RPMI8226 (cell line): ENCODE measurements at regions not wholly inside any gene's neighbourhood (a gene's known extent, or its start where the extent isn't known, plus 50 kb on each side); places are given as distances from the start of the nearest gene placed in this dataset.

Experiments
- DNase-seq: peaks from one replicate; pipeline ENCODE4 v3.0.0-alpha.2; 2015

DNA sequence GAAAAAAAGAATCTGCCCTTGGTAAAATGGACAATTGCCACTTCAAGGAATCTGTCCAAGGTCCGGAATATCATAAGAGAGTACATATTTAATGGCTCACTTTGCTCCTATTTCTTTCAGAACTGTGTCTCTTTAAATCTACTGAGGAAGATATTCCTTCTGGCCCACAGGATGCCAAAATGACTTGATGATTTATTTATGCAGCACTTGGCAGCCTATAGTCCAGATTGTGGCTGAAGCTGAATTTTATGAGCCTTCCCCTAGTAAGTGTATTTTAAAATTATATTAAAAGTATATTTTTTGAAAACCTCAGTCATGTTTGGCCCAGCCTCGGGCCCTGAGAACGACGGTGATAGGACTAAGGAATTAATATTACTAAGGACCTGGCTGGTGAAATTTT is 465.1 kb upstream of the HNRNPA3 start:
- DNase-seq = no peak

- DNase-seq = no peak
Measured at GRCh38 chr2:176747928-176748327, 464.7 kb upstream of the HNRNPA3 start.

DNA sequence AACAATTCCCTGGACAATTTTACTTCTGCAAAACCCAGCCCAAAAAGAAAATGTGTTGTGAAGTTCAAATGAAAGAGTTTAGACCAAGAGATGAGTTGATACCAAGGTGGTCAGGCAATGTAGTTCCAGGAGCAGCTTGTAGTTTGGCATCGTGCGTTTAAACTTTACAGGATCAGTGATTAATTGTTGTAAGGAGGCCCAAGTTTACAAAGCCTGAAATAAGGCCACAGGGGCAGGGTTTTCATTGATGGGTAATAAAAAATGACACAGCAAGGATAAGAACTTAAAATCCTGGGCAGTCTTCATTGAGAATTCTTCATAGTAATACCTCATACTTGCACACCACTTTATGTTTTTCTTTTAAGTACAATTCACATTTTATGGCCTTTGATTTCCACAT is 463.9 kb upstream of the HNRNPA3 start:
- no peak for DNase-seq

DNA sequence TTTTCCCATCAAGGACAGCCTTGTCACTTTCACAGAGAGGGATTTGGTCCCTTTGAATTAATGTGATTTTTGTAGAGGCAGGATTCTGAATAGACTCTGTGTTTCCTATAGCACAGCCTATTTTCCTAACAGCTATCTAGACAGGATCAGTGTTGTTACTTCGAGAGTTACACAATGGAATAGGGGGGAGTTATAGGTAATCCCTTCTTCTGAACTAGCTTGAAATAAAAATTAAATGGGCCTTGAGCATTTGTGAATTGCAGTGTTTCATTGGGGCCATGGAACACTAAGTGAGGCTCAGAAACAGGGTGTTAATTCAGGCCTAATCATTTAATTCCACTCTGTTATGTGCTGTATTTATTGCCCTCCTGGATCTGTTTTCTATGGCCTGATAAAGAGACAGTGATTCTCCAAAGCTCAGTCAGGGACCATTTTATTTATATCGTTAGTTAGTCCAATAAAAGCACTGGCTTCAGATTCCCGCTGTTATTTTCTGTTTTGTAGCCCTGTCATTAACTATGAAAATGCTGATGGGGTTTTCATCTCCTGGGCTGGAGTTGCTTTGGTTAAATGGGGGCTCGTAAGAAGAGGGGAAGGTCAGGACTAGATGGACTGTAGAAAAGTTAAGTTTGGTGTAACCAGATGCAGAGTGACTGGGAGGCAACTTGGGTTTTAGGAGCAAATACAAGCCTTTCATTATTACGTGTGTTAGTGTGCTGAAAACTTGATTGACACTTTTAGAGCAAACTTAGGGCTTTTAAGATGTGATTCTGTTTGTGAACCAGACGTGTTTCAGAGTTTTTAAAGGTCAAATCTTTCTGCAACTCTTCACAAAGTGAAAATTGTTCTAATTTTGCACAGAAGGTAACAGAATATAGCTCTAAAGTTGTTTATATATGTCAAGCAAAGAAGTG is 461.0 kb upstream of the HNRNPA3 start:
- no peak for DNase-seq

DNA sequence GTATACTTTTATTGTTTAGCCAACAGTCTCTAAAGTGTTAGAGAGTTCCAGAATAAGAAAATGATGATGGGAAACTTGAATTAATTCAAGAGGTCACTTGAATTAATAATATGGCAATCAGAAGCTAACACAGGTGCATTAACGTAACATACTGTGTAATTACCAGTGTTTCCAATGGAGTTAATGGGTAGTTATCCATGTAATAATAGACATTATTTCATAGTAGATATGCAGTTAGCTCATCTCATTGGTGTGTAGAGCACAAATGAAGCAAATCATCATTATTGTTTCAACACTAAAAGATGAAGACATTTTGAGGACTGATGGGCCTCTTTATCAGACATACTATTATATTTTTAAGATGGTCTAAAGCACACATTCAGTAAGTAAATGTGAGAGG is 460.3 kb upstream of the HNRNPA3 start:
- no peak for DNase-seq

DNA sequence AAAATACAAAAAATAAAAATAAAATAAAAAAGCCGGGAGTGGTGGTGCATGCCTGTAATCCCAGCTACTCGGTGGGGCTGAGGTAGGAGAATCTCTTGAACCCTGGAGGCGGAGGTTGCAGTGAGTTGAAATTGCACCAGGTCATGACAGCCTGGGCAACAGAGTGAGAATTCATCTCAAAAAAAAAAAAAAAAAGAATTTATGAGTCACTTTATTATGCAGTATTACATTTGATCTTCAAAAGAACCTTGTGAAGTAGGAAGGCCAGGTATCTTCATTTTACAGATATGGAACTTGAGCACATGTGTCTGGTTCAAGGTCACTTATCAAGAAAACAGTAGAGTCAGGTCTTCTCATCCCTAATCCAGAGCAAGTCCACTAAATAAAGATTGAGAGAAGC is 459.4 kb upstream of the HNRNPA3 start:
- no peak for DNase-seq

- no peak for DNase-seq
Measured at GRCh38 chr2:176753752-176754474, 458.7 kb upstream of the HNRNPA3 start.

DNA sequence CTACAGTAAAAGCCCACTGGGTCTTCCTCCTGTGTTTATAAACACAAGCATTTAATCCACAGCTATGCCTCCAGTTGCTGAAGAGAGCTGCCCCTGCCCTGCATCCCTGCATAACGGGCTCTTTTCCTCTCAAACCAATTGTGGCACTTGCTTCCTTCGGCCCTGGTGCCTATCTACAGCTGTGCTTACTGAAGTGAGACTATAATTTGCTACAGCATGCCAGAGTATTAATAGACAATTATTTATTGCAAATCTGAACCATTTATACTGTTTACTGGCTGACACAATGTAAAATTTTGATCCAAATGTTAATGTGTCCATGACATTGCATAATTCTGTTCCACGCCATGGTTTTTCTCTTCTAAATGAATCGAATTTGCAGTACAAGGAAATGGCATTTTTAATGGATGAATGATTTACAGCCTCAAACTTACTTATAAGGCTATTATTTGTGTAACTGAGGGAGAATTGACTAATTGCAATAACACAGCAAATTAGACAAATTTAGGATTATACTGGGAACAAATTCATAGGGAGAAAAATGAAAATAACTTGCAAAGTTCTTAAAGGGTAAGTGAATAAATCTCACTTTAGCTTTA is 457.0 kb upstream of the HNRNPA3 start:
- DNase-seq = no peak

- no peak for DNase-seq
Measured at GRCh38 chr2:176758426-176758825, 454.2 kb upstream of the HNRNPA3 start.

- DNase-seq = no peak
Measured at GRCh38 chr2:176760439-176760838, 452.2 kb upstream of the HNRNPA3 start.

DNA sequence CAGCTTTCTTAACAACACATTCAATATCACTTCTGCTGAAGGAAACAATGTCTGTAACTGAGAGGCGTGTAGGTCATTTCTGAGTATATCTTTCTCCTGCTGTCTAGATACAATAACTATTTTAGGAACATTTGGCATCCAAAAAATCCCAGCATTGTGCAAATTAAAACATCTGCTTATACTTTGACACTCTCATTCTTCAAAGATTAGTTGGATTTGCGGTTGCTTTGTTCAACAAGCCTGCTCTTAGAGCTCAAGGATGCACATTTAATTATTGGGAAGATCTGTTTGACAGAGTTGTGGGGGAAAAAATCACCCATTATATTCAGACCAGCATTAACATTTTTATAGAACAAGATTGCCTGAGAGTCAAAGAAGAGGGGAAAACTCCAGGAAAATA is 449.5 kb upstream of the HNRNPA3 start:
- DNase-seq = no peak

GRCh38 chr2:176763851-176764404 is 448.7 kb upstream of the HNRNPA3 start:
- DNase-seq = no peak

- no peak for DNase-seq
Measured at GRCh38 chr2:176764921-176765320, 447.7 kb upstream of the HNRNPA3 start.

GRCh38 chr2:176766005-176766404 is 446.6 kb upstream of the HNRNPA3 start:
- DNase-seq = no peak

- DNase-seq = peak; percentile 8
Measured at GRCh38 chr2:176768185-176768584, 444.4 kb upstream of the HNRNPA3 start.

DNA sequence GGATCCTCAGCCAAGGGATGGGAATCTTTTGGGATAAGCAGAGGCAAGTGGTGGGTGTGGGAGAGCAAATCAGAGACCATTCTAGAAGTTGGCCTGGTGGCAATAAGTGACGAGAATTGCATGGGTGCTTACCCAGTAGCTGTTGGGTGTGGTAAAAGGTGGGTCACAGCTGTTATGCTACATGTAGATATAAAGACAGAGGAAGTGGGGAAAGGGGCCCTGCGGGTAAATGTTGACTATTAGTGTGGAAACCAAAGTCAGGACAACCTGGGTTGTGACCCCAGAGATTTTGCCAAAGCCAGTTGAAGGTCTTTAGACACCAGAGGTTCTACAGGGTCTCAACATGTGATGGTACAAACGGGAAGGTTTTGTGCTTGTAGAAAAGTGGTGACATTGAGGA is 443.6 kb upstream of the HNRNPA3 start:
- no peak for DNase-seq

DNA sequence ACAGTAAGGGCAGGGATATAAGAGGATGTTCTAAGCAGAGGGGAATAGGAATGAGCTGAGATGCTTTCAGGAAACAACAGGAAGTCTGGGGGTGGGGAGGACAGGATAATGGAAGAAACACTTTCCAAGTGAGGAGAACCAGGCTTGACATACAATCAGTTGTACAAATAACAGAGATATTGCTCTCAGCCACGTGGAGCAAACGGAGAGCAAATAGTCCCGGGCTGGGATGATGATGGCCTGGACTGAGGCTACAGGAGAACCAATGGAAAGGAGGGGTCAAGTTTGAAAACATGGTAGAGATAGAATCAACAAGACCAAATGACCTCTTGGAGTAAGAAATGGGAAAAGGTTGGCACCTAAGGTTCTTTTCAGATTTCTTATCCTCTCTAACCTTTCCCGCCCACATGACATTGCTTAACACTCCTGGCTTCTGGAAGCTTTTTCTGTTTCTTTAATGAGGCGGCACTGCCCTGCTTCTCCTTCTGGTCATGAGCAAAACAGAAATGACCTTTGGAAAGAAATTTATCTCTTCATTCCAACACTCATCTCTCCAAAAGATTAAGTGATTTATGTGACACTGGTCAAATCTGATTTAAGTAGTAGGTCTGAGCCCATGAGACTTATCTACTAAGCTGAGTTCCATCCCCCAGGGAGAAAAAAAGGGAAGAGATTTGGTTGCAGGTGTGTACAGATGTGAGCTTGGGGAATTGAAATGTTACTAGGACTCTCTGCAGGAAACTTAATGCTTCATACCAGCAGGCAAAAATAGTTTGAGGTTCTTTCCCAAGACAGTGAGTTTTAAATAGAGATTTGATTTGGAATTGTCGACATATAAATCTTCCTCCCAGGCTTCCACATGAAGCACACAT is 442.9 kb upstream of the HNRNPA3 start:
- DNase-seq = no peak

DNA sequence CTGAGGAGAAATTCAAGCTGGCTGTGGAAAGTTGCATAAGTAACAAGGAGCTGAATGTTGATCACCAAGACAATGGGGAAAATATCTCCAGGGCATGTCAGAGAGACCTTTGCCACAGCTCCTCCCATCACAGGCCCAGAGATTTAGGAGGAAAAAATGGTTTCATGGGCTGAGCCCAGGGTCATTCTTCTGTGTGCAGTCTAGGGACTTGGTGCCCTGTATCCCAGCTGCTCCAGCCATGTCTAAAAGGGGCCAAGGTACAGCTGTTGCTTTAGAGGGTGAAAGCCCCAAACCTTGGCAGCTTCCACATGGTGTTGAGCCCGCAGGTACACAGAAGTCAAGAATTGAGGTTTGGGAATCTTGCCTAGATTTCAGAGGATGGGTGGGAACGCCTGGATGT is 439.8 kb upstream of the HNRNPA3 start:
- DNase-seq = no peak

- DNase-seq = no peak
Measured at GRCh38 chr2:176774766-176775451, 437.7 kb upstream of the HNRNPA3 start.

- no peak for DNase-seq
Measured at GRCh38 chr2:176777262-176777661, 435.3 kb upstream of the HNRNPA3 start.

DNA sequence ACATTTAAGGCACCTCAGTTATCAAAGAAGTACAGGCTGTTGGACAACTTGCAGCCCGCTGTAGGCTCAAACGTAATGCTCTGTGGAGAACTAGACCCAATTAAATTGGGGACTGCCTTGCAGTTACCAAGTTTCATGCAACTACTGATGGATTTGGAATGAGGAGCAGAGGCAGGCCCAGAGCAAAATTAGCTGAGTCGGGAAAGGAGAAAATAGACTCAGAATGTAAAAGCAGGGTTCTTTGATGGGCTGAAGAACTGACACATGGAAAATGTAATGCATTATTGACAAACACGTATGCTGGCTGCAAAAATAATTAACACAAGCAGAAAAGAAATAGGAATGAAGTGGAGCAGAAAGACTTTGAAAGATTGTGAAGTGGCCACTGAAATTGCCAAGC is 432.7 kb upstream of the HNRNPA3 start:
- no peak for DNase-seq

DNA sequence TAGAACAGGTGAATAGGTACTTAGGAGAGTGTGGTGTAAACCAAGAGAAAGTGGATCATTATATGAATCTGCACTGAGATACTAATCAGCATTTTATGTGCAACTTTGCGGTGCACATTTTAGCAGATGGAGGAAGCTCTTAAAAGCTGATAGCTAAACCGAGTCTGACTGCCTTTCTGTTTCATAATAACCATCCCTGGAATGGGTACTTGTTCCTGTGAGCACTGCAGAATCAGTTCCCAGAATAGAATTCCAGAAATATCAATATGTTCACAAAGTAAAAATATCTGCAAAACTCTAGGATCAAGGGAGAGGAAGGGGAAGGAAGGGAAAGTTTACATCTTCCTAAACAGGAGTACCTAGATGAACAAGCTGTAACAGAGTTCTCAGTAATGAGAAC is 432.2 kb upstream of the HNRNPA3 start:
- no peak for DNase-seq
